GM23338 (cell line): ENCODE measurements at regions not wholly inside any gene's neighbourhood (a gene's known extent, or its start where the extent isn't known, plus 50 kb on each side); places are given as distances from the start of the nearest gene placed in this dataset.

Source experiments
- ATAC-seq: fragments of 200-7000 bp; cut with Tn5 transposase; 3 replicates; pipeline ENCODE4 v1.9.1; 2020
- DNase-seq: peaks from one replicate; pipeline ENCODE4 v3.0.0-alpha.2; 2015; ENCODE audit warnings: low spot score
- H2AFZ ChIP-seq: fragments of 200-600 bp; sonication (generic); 2 replicates; pipeline ENCODE4 v1.8.0; 2016; ENCODE audit warnings: antibody characterized with exemption, mild to moderate bottlenecking, moderate library complexity
- H3F3A ChIP-seq: fragments of 200-600 bp; sonication (generic); replicated peaks from 2 replicates; pipeline ENCODE4 v1.8.0; 2017; ENCODE audit warnings: antibody characterized with exemption, mixed run types, low read depth
- H3K27ac ChIP-seq: fragments of 200-600 bp; sonication (generic); 2 replicates; pipeline ENCODE4 v1.6.1; 2016; ENCODE audit warnings: low read depth
- H3K27me3 ChIP-seq: fragments of 200-600 bp; sonication (generic); 2 replicates; pipeline ENCODE4 v1.8.0; 2016; ENCODE audit warnings: mild to moderate bottlenecking, mixed run types, moderate library complexity; ENCODE audit not compliant: insufficient read depth
- H3K36me3 ChIP-seq: fragments of 200-600 bp; sonication (generic); 2 replicates; pipeline ENCODE4 v1.8.0; 2016; ENCODE audit warnings: mild to moderate bottlenecking; ENCODE audit not compliant: insufficient read depth
- H3K4me1 ChIP-seq: fragments of 200-600 bp; sonication (generic); 2 replicates; pipeline ENCODE4 v1.8.0; 2016; ENCODE audit warnings: mild to moderate bottlenecking, moderate library complexity; ENCODE audit not compliant: insufficient read depth
- H3K4me2 ChIP-seq: fragments of 200-600 bp; sonication (generic); 2 replicates; pipeline ENCODE4 v1.7.1; 2017; ENCODE audit warnings: mixed run types
- H3K4me3 ChIP-seq: fragments of 200-600 bp; sonication (generic); 2 replicates; pipeline ENCODE4 v1.6.1; 2016; ENCODE audit warnings: mixed run types
- H3K79me2 ChIP-seq: fragments of 200-600 bp; sonication (generic); replicated peaks from 2 replicates; pipeline ENCODE4 v1.8.0; 2017; ENCODE audit warnings: mild to moderate bottlenecking; ENCODE audit not compliant: insufficient read depth
- H3K9me2 ChIP-seq: fragments of 200-600 bp; sonication (generic); 2 replicates; pipeline ENCODE4 v1.8.0; 2017; ENCODE audit not compliant: insufficient read depth
- H4K20me1 ChIP-seq: fragments of 200-600 bp; sonication (generic); replicated peaks from 2 replicates; pipeline ENCODE4 v1.8.0; 2017; ENCODE audit warnings: mild to moderate bottlenecking; ENCODE audit not compliant: insufficient read depth
- H3K27ac Mint-ChIP-seq: 2 replicates; pipeline ENCODE4 v1.8.0; 2020; ENCODE audit warnings: inconsistent platforms, mild to moderate bottlenecking, moderate library complexity, mixed read lengths
- H3K27me3 Mint-ChIP-seq: 3 replicates; pipeline ENCODE4 v1.8.0; 2022; ENCODE audit warnings: low read depth, mild to moderate bottlenecking, moderate library complexity, mixed read lengths, inconsistent platforms; ENCODE audit not compliant: insufficient read depth, poor library complexity
- H3K36me3 Mint-ChIP-seq: 3 replicates; pipeline ENCODE4 v1.8.0; 2021; ENCODE audit warnings: low read depth, mild to moderate bottlenecking, inconsistent platforms, moderate library complexity, mixed read lengths
- H3K4me1 Mint-ChIP-seq: 3 replicates; pipeline ENCODE4 v1.8.0; 2020; ENCODE audit warnings: mild to moderate bottlenecking, inconsistent platforms, mixed read lengths
- H3K4me3 Mint-ChIP-seq: 3 replicates; pipeline ENCODE4 v1.8.0; 2021; ENCODE audit warnings: moderate library complexity, mild to moderate bottlenecking, inconsistent platforms, mixed read lengths
- H3K9me3 Mint-ChIP-seq: 3 replicates; pipeline ENCODE4 v1.8.0; 2020; ENCODE audit warnings: moderate library complexity, mild to moderate bottlenecking, inconsistent platforms, mixed read lengths
- CREB1 ChIP-seq: fragments of 250-450 bp; sonication (Bioruptor Pico); IDR thresholded peaks from 2 replicates; pipeline ENCODE4 v1.5.0; 2020; ENCODE audit warnings: low read depth, mild to moderate bottlenecking, moderate library complexity
- POLR2AphosphoS5 ChIP-seq: IDR thresholded peaks from 2 replicates; pipeline ENCODE4 v1.6.1; 2016; ENCODE audit warnings: antibody characterized with exemption, low read depth
- STAT1 ChIP-seq: IDR thresholded peaks from one replicate; pipeline ENCODE4 v1.6.1; 2016; ENCODE audit warnings: antibody characterized with exemption; ENCODE audit not compliant: unreplicated experiment
- TF ChIP-seq, protein P1 (sequence below), 2 experiments: fragments of 200-600 bp in 1 of 2; sonication (generic) in 1 of 2; conservative IDR thresholded peaks; 2 replicates each; pipeline versions ENCODE4 v1.5.1 to v1.6.1; 2016 to 2017; ENCODE audit warnings: antibody characterized with exemption in 2 of 2, low read depth in 2 of 2, mild to moderate bottlenecking in 2 of 2, moderate library complexity in 1 of 2

DNA sequence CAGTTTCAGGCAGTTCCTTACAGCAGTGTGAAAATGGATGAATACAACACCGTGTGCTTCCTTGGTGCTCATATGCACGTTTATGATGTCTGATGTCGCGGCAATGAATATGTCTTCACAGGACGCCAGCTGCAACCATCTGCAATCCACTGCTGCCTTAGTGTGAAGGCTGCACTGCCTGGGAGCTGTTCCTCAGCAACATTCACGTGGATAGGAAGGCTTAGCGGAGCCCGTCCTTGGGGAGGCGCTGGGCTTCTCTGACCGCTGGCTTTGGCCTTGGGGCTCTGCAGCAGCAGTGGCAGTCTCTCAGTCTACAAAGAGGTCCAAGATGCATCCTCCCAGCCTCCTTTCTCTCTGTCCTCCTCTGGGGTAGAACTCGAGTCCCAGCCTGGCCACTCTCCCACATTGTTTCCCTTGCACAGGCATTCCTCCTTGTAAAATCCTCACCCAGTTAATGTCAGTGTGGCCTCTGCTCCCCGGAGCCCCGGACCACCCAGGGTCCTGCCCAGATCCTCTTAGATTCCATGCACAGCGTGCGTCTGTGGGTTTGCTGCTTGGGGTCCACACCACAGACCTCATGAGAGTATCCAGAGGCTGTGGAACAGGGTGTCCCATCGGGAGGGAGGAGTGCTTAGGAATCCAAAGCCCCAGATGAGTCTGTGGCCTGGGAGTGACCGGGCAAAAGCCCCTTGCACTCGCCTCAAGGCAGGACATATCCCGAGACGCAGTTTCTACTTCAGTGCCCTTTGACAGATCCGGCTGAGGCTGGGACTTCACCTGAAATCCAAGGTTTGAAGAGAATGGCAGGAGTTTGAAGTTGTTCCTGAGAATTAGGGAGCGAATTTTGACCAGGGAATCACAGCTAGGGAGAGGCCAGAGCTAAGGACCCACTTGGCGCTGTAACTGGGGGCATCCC is 181.3 kb downstream of the THBS2 start:
- no peaks in the 10 kb centered on the region for H3K4me1 Mint-ChIP-seq
- Histone ChIP-seq H3F3A (no peaks in the 10 kb centered on the region), H3K27ac (no peak overlapping the region), H3K36me3 (no peaks in the 10 kb centered on the region), H3K9me2 (no peaks in the 10 kb centered on the region), H3K79me2 (no peaks in the 10 kb centered on the region), H3K27me3 (no peaks in the 10 kb centered on the region), H3K4me2 (no peak overlapping the region), H4K20me1 (no peaks in the 10 kb centered on the region), H3K4me3 (no peak overlapping the region), H3K4me1 (no peaks in the 10 kb centered on the region), H2AFZ (no peak overlapping the region)
- H3K9me3 Mint-ChIP-seq: no peaks in the 10 kb centered on the region; the same call in 2 of the 3 replicates
- peaks cover 3% of the 10 kb centered on the region for H3K27me3 Mint-ChIP-seq
- H3K36me3 Mint-ChIP-seq: no peaks in the 10 kb centered on the region
- H3K27ac Mint-ChIP-seq: no peak overlapping the region
- TF ChIP-seq STAT1: no peak
- TF ChIP-seq, protein P1, sequence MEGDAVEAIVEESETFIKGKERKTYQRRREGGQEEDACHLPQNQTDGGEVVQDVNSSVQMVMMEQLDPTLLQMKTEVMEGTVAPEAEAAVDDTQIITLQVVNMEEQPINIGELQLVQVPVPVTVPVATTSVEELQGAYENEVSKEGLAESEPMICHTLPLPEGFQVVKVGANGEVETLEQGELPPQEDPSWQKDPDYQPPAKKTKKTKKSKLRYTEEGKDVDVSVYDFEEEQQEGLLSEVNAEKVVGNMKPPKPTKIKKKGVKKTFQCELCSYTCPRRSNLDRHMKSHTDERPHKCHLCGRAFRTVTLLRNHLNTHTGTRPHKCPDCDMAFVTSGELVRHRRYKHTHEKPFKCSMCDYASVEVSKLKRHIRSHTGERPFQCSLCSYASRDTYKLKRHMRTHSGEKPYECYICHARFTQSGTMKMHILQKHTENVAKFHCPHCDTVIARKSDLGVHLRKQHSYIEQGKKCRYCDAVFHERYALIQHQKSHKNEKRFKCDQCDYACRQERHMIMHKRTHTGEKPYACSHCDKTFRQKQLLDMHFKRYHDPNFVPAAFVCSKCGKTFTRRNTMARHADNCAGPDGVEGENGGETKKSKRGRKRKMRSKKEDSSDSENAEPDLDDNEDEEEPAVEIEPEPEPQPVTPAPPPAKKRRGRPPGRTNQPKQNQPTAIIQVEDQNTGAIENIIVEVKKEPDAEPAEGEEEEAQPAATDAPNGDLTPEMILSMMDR (conservative IDR thresholded peaks at IDR 0.05; ENCODE audit: low read depth in 2 of 2): peak in 1 of 2 experiments; percentile 20; a peak in 1 of 4 replicates
- ATAC-seq (peak; percentile 41; the same call in 2 of the 3 replicates), DNase-seq (no peak)
- no peak overlapping the region for H3K4me3 Mint-ChIP-seq

DNA sequence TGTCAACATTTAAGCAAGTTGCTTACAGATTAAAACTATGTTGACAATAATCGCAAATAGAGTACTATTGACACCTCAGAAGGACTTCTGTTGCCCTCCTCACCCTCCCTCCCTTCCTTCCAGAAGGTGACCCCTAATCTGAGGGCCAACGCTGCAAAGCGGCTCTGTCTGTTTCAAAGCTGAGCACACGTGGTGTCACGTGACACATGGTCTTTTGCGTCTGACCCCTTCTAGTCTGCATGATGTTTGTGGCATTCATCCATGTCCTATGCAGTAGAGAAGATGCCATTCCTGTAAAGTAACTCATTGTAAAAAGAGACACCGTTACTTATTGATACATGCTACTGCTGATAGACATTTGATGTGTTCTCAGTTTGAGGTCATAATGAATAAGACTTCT is 182.3 kb downstream of the THBS2 start:
- no peaks in the 10 kb centered on the region for H3K79me2 ChIP-seq
- no peak overlapping the region for H3K27ac ChIP-seq
- H3K4me2 ChIP-seq: no peak overlapping the region
- Mint-ChIP-seq H3K27me3 (peaks cover 3% of the 10 kb centered on the region), H3K9me3 (no peaks in the 10 kb centered on the region; the same call in 2 of the 3 replicates), H3K27ac (no peak overlapping the region), H3K36me3 (no peaks in the 10 kb centered on the region), H3K4me3 (no peak overlapping the region), H3K4me1 (no peaks in the 10 kb centered on the region)
- H3K4me1 ChIP-seq: no peaks in the 10 kb centered on the region
- no peaks in the 10 kb centered on the region for H3K27me3 ChIP-seq
- no peak overlapping the region for H2AFZ ChIP-seq
- TF ChIP-seq, protein P1 (conservative IDR thresholded peaks at IDR 0.05; ENCODE audit: low read depth in 2 of 2): no peak
- no peaks in the 10 kb centered on the region for H3K36me3 ChIP-seq
- no peaks in the 10 kb centered on the region for H3F3A ChIP-seq
- no peak overlapping the region for H3K4me3 ChIP-seq
- ATAC-seq (no peak), DNase-seq (no peak)
- H4K20me1 ChIP-seq: no peaks in the 10 kb centered on the region
- no peaks in the 10 kb centered on the region for H3K9me2 ChIP-seq

DNA sequence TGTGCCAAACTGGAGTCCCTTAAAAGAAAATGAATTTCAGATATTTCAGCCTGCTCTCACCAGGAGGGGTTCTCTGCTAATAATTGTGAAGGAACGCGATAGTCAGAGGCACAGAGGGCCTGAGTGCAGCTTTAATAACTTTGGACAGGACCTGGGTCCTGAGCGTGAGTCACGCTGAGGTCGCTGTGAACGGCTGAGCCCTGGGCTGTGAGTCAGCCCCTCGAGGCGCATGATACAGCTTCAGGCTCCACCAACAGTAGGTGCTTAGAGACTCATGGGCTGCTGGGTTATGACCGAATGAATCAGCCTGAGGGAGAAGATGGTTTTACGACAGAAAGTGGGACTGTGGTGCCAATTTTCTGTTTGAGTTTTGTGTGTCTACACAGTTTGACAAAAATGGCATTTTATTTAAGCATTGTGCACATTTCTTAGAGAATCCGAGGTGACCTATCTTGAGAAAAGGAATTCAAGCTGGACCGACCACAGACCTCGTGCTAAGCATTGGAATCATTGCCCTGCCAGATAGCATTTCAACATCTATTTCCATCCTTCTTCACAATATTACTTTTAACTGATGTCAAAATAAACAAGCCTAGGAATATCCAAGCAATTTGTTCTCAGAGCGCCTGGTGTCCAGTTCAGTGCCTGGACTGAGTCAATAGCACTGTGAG is 183.0 kb downstream of the THBS2 start:
- Histone ChIP-seq H3K27ac (no peak overlapping the region), H3K79me2 (no peaks in the 10 kb centered on the region), H2AFZ (no peak overlapping the region), H3F3A (no peaks in the 10 kb centered on the region), H3K4me3 (no peak overlapping the region), H3K9me2 (no peaks in the 10 kb centered on the region), H4K20me1 (no peaks in the 10 kb centered on the region), H3K4me2 (no peak overlapping the region), H3K4me1 (no peaks in the 10 kb centered on the region), H3K36me3 (no peaks in the 10 kb centered on the region), H3K27me3 (no peaks in the 10 kb centered on the region)
- Mint-ChIP-seq H3K4me1 (no peaks in the 10 kb centered on the region), H3K27me3 (peaks cover 3% of the 10 kb centered on the region), H3K36me3 (no peaks in the 10 kb centered on the region), H3K4me3 (no peak overlapping the region), H3K27ac (no peak overlapping the region), H3K9me3 (no peaks in the 10 kb centered on the region; the same call in 2 of the 3 replicates)
- TF ChIP-seq CREB1: no peak
- no peak for TF ChIP-seq POLR2AphosphoS5
- DNase-seq: no peak
- ATAC-seq: no peak
